ENCODE measurements at regions not wholly inside any gene's neighbourhood (a gene's known extent, or its start where the extent isn't known, plus 50 kb on each side); places are given as distances from the start of the nearest gene placed in this dataset.

- no peaks in the 10 kb centered on the region for H3K9me3 Mint-ChIP-seq
- H3K27ac Mint-ChIP-seq = no peak overlapping the region
- H3K4me1 Mint-ChIP-seq = no peaks in the 10 kb centered on the region
- ChIA-PET CTCF (no interaction called here), POLR2A (no interaction called here)
- no peaks in the 10 kb centered on the region for H3K36me3 Mint-ChIP-seq (ENCODE audit: low read depth)
- ATAC-seq (ENCODE audit: low read depth) (no peak), DNase-seq (no peak)
- TF ChIP-seq CTCF (IDR thresholded peaks at IDR 0.05) = no peak
- intact Hi-C loops (cut with micrococcal nuclease) = no loop called here
- H3K27me3 Mint-ChIP-seq = no peaks in the 10 kb centered on the region
- no peak overlapping the region for H3K4me3 Mint-ChIP-seq
Measured at GRCh38 chr1:91611483-91611917, 110.8 kb downstream of the CDC7 start.

GRCh38 chr1:91613595-91613994 lies 112.9 kb downstream of the CDC7 start:
- no peaks in the 10 kb centered on the region for H3K4me1 Mint-ChIP-seq
- ChIA-PET CTCF (no interaction called here), POLR2A (no interaction called here)
- no peaks in the 10 kb centered on the region for H3K36me3 Mint-ChIP-seq (ENCODE audit: low read depth)
- DNase-seq (no peak), ATAC-seq (ENCODE audit: low read depth) (no peak)
- no peak overlapping the region for H3K27ac Mint-ChIP-seq
- peaks cover 4% of the 10 kb centered on the region for H3K27me3 Mint-ChIP-seq
- no peaks in the 10 kb centered on the region for H3K9me3 Mint-ChIP-seq
- no peak overlapping the region for H3K4me3 Mint-ChIP-seq
- no peak for TF ChIP-seq CTCF (IDR thresholded peaks at IDR 0.05)
- intact Hi-C loops (cut with micrococcal nuclease) = no loop called here

GRCh38 chr1:91616712-91617111 lies 116.1 kb downstream of the CDC7 start:
- no peaks in the 10 kb centered on the region for H3K9me3 Mint-ChIP-seq
- peaks cover 4% of the 10 kb centered on the region for H3K27me3 Mint-ChIP-seq
- H3K4me1 Mint-ChIP-seq = no peaks in the 10 kb centered on the region
- no peak overlapping the region for H3K4me3 Mint-ChIP-seq
- H3K36me3 Mint-ChIP-seq (ENCODE audit: low read depth) = no peaks in the 10 kb centered on the region
- H3K27ac Mint-ChIP-seq = no peak overlapping the region
- intact Hi-C loops (cut with micrococcal nuclease) = no loop called here
- CTCF ChIA-PET = no interaction called here
- POLR2A ChIA-PET = no interaction called here
- ATAC-seq (ENCODE audit: low read depth) (no peak), DNase-seq (no peak)
- TF ChIP-seq CTCF (IDR thresholded peaks at IDR 0.05) = no peak

GRCh38 chr1:91617285-91617765 lies 116.7 kb downstream of the CDC7 start:
- ChIA-PET CTCF (no interaction called here), POLR2A (no interaction called here)
- no peak for TF ChIP-seq CTCF (IDR thresholded peaks at IDR 0.05)
- H3K9me3 Mint-ChIP-seq = no peaks in the 10 kb centered on the region
- no peak overlapping the region for H3K27ac Mint-ChIP-seq
- DNase-seq (no peak), ATAC-seq (ENCODE audit: low read depth) (no peak)
- no peak overlapping the region for H3K4me3 Mint-ChIP-seq
- H3K27me3 Mint-ChIP-seq = peaks cover 4% of the 10 kb centered on the region
- no peaks in the 10 kb centered on the region for H3K4me1 Mint-ChIP-seq
- intact Hi-C loops (cut with micrococcal nuclease) = no loop called here
- H3K36me3 Mint-ChIP-seq (ENCODE audit: low read depth) = no peaks in the 10 kb centered on the region

GRCh38 chr1:91619881-91620280 lies 119.2 kb downstream of the CDC7 start:
- no peak for ATAC-seq (ENCODE audit: low read depth)
- no peak for TF ChIP-seq CTCF (IDR thresholded peaks at IDR 0.05)
- Mint-ChIP-seq H3K27me3 (peaks cover 4% of the 10 kb centered on the region), H3K36me3 (ENCODE audit: low read depth) (no peaks in the 10 kb centered on the region), H3K4me1 (no peaks in the 10 kb centered on the region), H3K27ac (no peak overlapping the region), H3K4me3 (no peak overlapping the region), H3K9me3 (no peaks in the 10 kb centered on the region)
- intact Hi-C loops (cut with micrococcal nuclease) = no loop called here
- ChIA-PET CTCF (no interaction called here), POLR2A (no interaction called here)
- DNase-seq = no peak

Measured in activated B cell treated with CpG ODN at 0.5 μM for 24 hours (primary cell).